Stimulated activated CD8-positive, alpha-beta memory T cell treated with anti-CD3 and anti-CD28 coated beads, Interleukin-4, amount 100 ng/mL, for 1 hour (primary cell): ENCODE measurements at regions not wholly inside any gene's neighbourhood (a gene's known extent, or its start where the extent isn't known, plus 50 kb on each side); places are given as distances from the start of the nearest gene placed in this dataset.

Experiments used
- DNase-seq, 2 donors: peaks; one replicate each; pipeline ENCODE4 v3.0.0-alpha.2; 2020; ENCODE audit warnings: low read depth in 2 of 2, low spot score in 1 of 2

GRCh38 chr6:156017838-156018237 is 562.2 kb upstream of the NOX3 start:
- DNase-seq: no peak

- DNase-seq: no peak
Measured at GRCh38 chr6:156016186-156016976, 560.7 kb upstream of the NOX3 start.

- DNase-seq: no peak
Measured at GRCh38 chr6:156013155-156013554, 557.5 kb upstream of the NOX3 start.

- DNase-seq: no peak
Measured at GRCh38 chr6:156009656-156010055, 554.0 kb upstream of the NOX3 start.

- DNase-seq: no peak
Measured at GRCh38 chr6:156004796-156005195, 549.2 kb upstream of the NOX3 start.

GRCh38 chr6:155996151-155996550 is 540.5 kb upstream of the NOX3 start:
- no peak for DNase-seq

- DNase-seq: no peak
Measured at GRCh38 chr6:155995281-155995680, 539.6 kb upstream of the NOX3 start.

GRCh38 chr6:155994086-155994485 is 538.4 kb upstream of the NOX3 start:
- DNase-seq: no peak

- DNase-seq: no peak
Measured at GRCh38 chr6:155993240-155993639, 537.6 kb upstream of the NOX3 start.

GRCh38 chr6:155985660-155986138 is 530.1 kb upstream of the NOX3 start:
- DNase-seq: no peak

GRCh38 chr6:155980768-155981079 is 525.1 kb upstream of the NOX3 start:
- no peak for DNase-seq

- no peak for DNase-seq
Measured at GRCh38 chr6:155980014-155980767, 524.6 kb upstream of the NOX3 start.

GRCh38 chr6:155975506-155975905 is 519.9 kb upstream of the NOX3 start:
- DNase-seq: no peak

GRCh38 chr6:155974811-155975323 is 519.2 kb upstream of the NOX3 start:
- no peak for DNase-seq

GRCh38 chr6:155974359-155974758 is 518.7 kb upstream of the NOX3 start:
- no peak for DNase-seq

- no peak for DNase-seq
Measured at GRCh38 chr6:155970876-155971708, 515.5 kb upstream of the NOX3 start.

GRCh38 chr6:155970472-155970871 is 514.8 kb upstream of the NOX3 start:
- no peak for DNase-seq

- no peak for DNase-seq
Measured at GRCh38 chr6:155968921-155969320, 513.3 kb upstream of the NOX3 start.

GRCh38 chr6:155967322-155967721 is 511.7 kb upstream of the NOX3 start:
- DNase-seq: no peak

- DNase-seq: no peak
Measured at GRCh38 chr6:155964544-155964943, 508.9 kb upstream of the NOX3 start.

- no peak for DNase-seq
Measured at GRCh38 chr6:155962276-155962675, 506.6 kb upstream of the NOX3 start.
